SIG-M5 treated with dmso at 0.1 percent for 504 hours (cell line): ENCODE measurements at regions not wholly inside any gene's neighbourhood (a gene's known extent, or its start where the extent isn't known, plus 50 kb on each side); places are given as distances from the start of the nearest gene placed in this dataset.
A peak's percentile ranks its signal among the peaks of the same experiment; 100 is the strongest.

Experiments used
- DNase-seq: peaks from one replicate; lab custom pipeline; 2025; ENCODE audit not compliant: unreplicated experiment; lab: John Stamatoyannopoulos, UW

DNA sequence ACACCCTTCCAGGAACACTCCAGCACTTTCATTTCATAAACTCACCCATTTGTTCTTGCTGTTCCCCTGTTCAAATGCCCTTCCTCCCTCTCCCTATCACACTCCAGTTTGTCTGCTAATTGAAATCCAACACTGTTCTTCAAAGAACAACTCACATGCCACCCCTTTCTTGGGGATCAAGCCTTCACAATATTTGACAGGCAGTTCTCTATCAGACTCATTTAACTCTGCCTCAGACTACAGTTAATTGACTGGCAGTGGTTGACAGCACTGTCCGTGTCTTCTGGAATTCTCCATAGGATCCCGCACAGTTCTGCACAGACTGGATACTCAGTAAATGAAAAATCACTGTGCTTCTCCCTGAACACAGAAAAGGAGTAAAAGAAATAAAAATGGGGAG lies 87.8 kb downstream of the PMP22 start:
- DNase-seq: no peak

DNA sequence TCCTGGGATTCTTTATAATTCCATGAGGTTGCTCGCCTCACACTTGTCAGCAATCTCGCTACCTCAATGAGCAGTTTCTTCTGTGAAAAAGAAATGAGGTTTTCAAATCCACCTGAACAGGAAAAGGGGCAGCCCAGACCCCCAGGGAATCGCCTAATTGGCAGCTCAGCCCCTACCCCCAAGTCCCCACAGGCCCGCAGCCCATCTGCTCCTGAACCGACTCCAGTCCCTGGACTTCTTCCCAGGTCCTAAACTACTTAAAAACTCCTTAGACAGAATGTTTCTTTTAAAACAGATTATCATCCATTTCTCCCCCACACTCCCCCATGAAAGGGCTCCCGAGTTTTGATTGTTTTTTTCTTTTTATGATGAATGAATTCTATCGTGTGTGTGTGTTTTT lies 89.8 kb downstream of the PMP22 start:
- no peak for DNase-seq

DNA sequence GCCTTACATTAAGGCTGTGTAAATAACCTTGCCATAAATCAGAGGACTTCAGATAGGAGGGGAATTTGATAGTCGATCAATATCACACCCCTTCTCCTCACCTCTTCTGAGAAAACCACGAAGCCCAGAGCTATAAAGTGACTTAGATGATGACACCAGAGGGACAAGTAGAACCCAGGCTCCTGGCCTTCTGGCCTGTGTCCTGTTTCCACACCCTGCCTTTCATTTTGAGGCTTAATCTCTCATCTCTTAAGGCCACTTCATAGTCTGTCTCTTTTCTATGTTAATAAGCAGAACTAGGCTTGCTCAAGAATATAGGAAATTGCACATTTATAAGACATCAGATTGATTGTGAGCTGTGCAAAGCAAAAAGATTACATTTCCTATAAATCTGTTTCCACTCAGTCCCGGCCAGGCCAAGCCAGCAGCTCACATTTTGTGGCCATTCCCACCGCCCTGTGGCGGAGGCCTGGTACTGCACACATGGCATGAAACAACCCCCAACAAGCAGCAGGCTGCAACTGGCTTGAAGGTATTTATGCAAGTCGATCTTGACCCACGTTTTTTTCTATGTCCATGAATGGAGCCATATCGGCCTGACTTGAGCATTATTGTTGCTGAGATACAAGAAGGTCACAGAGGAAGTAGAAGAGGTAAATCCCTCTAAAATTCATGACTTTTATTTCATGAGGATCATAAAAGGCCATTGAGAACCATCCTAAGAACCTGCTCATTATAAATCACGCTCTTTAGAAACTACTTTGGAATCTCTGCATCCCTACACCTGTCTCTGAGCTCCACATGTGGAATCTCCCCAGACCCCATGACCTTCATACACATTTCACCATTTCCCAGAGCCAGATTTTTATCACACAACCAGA lies 93.7 kb downstream of the PMP22 start:
- DNase-seq: peak; percentile 35

DNA sequence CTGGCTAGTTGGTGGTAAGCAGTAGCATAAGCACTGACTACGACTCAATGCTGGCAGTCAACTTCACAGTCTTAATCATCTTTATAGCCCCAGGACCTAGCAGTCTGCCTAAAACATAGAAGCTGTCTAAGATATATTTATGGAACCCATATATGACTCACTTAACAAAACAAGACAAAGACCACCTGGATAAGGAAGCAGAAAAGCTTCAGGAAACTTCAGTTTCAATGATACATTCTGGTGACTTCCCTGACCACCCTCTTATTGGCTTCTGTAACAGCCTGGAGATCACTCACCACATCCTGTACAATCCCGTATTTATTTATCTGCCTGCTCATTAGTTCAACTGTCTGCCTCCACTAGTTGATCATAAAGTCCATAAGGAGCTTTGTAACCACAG lies 95.5 kb downstream of the PMP22 start:
- DNase-seq: no peak

DNA sequence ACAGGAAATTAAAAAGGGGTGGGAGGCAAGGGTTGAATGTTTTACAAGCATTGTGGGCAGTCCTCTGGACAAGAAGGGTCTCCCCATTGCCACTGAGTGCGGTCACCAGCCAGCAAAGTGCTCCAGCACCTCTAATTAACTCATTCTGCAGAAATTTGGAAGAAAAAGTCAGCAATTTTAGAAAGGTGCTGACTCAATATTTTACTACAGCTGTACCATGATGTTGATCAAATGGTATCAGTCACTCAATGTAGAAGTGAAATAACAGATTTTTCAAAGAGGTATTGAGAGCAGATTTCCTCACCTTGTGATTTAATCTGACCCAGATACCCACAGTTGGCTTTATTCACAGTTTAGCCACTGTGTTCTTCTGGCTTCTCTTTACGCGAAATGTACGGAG lies 96.7 kb downstream of the PMP22 start:
- no peak for DNase-seq

DNA sequence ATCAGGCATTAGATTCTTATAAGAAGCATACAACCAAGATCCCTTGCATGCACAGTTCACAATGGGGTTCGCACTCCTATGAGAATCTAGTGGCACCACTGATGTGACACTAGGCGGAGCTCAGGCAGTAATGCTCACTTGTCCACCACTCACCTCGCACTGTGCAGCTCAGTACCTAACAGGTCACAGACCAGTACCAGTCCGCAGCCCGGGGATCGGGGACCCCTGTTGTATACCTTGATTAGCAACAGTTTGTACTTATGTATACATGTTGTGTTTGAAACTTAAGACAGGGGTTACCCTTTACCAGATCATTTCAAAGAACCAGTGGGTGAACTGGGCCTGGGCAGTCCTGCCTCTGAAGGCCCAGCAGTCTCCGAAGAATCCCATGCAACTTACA lies 103.7 kb downstream of the PMP22 start:
- DNase-seq: no peak

DNA sequence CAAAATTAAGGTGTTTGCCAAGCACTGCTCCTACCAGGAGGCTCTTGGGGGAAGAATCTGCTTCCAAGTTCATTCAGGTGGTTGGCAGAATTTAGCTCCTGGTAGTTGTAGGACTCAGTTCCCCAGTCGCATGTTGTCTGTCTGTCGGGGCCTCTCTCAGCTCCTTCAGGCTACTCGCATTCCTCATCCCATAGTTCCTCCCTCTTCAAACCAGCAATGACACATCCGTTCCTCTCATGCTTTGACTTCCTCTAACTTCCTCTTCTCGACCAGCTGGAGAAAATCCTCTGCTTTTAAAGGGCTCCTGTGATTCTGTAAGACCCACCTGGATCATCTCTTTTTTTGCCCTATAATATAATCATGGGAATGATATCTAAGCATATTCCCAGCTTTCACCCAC lies 108.1 kb downstream of the PMP22 start:
- peak; percentile 18 for DNase-seq

DNA sequence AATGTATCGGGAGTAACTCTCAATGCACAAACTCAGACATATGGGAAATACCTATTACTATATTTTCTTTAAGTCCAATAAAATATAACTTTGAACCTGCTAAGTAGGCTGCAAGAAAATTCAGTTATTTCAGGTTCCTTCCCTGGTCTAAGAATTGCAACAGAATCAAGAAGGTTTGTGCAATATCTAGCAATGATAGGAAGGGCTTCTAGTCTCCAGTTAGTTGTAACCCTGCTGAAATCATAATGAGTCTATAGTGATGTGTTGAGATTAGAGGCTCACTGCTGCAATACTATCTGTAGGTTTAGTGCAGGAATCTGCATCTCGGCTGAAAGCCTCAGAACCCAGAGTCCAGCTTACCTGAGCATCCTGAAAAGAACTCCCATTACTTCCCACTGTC lies 110.5 kb downstream of the PMP22 start:
- DNase-seq: peak; percentile 13

DNA sequence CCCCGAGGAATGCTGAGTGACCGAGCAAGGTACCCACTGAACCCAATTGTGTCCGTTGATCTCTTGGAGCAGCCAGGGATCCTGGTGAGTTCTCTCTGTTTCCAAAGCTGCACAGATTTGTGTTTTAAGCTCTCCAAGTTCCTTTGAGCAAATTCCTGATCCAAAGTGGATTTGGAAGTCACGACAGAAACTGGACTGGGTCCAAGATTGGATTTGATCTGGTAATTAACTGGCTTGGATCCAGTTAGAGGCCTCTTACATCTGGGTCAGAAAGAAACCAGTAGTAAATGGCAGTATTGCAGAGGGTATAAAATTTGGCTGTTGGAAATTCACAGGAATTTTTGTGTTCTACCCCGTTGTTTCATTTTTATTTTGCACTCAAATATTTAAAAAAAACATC lies 119.5 kb downstream of the PMP22 start:
- DNase-seq: no peak

DNA sequence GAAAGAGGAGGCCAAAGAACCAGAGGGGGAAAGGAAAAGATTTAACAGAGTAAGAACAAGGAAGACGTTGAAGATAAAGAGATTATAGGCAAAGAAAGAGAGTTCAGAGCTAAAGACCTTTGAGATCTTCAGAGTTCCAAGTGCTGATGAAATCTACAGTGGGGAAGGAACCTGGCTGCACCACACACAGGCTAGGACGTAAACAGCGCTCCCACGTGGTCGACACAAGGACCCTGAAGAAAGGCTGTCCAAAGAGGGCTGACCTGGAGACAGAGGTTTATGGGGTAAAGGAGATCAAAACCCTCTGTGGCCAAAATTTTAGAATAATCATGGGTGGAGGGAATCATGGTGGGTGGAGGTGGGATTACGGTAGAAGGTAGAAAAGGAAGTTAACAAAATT lies 121.6 kb downstream of the PMP22 start:
- DNase-seq: no peak

DNA sequence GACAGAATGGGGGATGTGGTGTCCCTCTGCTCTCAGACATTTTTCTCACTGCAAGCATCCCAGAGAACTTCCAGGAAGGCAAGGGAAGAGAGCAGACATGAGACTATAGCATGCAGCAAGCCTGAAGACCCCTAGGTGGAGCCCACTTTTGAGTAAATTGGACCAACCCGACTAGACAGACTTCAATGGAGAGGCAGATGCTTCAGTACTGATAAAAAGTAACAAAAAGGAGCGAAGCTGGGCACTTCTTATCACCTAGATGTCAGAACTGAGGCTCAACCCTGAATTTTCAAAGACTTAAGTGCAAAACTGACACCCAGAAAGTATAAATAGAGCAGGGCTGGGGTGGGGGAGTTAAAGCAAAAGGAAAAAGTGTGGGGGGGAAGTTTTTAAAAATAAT lies 130.8 kb downstream of the PMP22 start:
- no peak for DNase-seq

DNA sequence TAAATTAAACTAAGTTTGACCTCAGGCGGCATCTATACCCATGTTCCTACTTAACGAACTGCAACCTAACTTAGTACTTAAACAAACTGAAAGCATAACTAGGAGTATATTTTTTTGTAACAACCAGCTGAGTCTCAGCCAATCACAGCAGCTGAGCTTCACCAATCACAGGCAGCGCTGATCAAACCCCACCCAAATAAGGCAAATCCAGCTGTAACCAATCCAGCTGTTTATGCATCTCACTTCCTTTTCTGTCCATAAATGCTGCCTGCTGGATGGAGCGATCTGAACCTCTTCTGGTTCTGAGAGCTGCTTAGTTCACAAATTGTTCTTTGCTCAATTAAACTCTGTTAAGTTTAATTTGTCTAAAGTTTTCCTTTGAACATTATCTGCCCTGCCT lies 131.3 kb downstream of the PMP22 start:
- DNase-seq: no peak

DNA sequence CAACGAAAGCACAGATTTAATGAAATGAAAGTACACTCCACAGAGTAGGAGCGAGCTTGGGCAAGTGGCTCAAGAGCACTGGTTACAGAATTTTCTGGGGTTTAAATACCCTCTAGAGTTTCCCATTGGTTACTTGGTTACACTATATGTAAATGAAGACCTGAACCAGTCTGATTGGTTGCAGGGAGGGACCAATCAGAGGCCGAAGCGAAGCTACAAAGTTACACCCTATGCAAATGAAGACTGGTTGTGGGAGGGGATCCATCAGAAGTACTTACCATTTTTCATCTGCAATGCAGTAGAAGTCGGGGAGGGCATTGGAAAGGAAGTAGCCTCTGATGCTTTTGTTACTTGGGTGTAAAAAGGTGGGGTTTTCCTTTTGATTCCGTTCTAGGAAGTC lies 132.0 kb downstream of the PMP22 start:
- DNase-seq: no peak

DNA sequence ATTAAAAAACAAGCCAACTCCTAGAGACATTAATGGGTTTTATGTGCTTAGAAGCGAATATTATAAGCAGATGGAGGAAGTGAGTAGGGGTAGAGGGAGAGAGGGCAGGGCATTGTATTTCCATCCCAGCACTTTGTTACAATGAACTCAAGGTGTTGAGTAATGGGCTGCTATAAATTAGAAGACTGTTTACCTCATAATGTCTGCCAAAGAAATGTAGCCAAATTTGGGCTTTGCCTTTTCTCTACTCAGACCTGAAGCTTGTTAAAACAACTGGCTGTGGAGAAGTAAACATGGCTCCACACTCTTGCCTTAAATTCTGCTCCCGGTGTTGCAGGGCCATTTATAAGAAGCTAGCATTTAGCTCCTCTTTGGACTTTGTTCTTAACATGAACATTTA lies 134.7 kb downstream of the PMP22 start:
- DNase-seq: no peak

DNA sequence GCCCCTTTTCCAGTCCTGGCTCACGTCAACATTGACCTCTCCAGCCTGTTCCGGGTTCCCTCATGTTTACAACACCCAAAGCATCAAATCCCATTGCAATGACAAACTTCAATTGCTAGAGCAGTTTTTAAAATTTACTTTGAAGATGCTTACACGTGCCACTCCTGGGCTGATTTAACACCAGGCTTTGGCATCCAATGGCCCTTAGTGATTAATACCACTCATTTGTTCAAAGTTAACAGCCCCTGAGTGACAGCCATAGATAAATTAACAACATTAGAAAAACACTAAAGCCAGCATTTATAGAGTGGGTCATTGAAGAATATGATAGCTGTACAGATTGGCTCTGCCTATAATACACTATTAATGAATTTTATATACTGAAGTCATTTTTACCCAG lies 135.1 kb downstream of the PMP22 start:
- no peak for DNase-seq

DNA sequence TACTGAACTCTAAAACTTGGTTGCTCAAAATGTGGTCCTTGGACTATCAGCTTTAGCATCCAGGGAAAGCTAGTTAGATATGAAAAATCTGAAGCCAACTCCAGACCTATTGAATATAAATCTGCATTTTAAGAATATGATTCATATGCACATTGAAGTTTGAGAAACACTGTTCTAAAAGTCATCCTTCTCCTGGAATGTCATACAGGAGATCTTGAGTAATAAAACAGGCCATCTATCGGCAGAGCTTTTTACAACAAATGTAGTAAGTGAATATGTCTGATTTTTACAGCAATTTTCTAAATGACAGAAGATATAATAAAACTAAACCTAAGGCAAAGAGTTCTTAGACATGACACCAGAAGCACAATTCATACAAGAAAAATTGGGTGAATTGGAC lies 140.4 kb downstream of the PMP22 start:
- no peak for DNase-seq

DNA sequence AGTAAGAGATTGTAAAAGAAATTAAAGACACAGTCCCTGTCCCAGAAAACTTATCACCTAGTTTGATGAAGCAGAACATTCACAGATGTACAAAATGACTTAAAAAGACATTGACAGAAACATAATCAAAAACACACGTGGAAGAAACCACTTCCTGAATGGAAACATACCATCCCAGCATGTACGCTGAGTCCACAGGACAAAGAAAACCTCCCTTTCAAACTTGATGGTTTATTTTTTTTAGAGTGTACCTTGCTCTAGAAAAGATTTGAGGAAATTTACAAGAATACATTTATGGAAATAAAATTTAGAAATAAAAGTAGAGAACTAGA lies 140.9 kb downstream of the PMP22 start:
- DNase-seq: no peak

DNA sequence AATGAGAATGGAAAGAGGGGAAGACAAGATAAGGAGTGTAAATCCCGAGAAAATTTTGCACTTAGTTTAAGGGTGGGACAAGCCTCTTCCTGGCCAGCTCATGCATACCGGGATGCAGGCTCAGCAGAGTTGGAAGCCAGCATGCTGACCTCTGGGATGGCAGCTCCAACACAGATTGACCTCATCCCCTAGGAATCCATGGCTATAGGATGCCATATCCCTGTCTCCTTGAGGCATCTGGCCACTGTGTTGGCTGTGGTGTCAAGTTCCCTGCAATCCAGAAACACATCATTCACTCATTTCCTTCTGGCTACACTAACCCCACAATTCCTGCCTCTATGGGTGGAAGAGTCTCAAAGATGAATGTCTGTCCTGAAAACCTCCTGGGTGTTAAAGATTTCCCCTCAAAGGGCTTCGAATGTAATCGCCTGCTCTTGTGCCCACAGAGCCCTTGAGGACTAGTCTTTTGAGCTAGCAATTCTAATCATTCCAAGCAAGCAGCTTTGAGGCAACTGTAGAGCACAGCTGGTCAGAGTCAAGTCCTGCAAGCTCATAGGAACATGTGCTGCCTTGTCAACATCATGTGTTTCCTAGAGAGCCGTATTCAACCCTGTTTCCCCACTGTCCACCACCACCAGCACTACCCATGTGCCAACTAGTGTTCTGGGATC lies 141.4 kb downstream of the PMP22 start:
- no peak for DNase-seq

DNA sequence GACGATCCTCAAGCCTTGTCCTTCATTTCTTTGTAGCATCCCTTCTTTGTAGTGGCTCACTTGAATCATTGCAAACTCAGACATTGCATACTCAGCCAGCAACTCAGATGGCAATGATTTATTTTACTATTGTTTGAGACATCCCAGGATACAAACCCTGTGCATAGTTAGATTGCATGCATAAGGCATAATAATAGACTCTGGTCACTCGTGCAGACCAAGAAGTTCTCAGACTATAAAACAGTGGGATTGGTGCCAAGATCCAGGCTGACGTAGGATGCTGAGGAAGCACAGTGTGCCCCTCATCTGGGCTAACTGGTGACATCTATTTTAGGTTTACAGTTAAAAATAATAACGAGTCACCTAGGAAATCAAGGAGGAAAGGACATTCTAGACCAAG lies 142.3 kb downstream of the PMP22 start:
- no peak for DNase-seq

DNA sequence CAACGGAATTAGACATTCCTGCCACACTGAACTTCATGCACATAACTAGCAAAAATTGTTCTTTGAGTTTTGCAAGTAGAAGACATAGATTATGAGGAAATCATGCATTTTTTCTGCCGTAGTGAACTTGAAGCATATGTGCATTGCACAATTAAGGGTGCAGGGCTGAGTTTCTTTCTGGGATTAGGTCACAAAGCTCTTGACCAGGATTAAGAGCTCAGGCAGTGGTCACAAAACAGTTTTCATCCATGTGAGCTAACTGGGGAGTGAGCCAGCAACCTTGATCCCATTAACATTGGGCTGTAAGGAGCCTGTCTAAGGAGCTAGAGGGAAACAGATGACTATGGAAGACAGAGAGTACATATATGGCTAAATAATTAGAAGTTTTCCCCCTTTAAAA lies 143.7 kb downstream of the PMP22 start:
- DNase-seq: no peak

DNA sequence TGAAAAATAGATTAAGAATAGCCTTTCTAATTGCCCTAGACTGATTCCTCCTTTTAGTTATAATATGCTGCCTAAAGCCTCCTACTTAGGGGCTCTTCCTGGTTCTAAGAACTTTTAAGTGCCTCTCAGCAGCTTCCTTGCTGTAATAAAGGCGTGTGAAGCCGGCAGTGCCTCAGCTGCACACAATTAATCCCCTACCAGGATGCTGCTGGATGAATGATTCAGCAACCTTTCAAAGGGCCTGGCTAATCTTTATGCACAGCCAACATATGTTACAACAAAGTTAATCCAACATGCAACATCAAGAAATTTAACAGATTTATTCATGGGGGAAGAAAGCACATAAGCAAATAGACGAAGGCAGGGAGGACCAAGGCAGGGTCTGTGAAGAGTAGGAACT lies 145.2 kb downstream of the PMP22 start:
- no peak for DNase-seq

DNA sequence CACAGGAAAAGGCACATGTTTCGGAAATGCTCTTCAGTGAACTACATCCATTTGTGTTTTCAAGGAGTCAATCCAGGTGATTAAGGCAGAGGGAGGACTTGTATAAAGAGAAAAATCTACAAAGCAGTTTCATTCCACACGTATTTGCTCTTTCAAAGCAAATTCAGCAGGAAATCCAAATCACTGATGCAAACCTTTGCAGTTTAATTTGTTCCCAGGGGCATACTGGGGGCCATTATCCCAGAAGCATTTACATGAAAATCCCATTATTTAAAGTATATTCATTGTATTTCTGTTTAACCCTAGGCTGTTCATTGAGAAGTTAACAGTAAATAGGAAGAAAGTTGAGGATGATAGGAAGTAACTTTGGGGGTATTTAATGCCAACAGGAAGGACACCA lies 147.9 kb downstream of the PMP22 start:
- DNase-seq: no peak
